Activated CD4-positive, CD25-positive, alpha-beta regulatory T cell treated with anti-CD3 and anti-CD28 coated beads, Interleukin-2, amount 50 U/mL, for 72 hours (primary cell): ENCODE measurements at regions not wholly inside any gene's neighbourhood (a gene's known extent, or its start where the extent isn't known, plus 50 kb on each side); places are given as distances from the start of the nearest gene placed in this dataset.

Experiments
- DNase-seq: peaks from one replicate; pipeline ENCODE4 v3.0.0; 2021

DNA sequence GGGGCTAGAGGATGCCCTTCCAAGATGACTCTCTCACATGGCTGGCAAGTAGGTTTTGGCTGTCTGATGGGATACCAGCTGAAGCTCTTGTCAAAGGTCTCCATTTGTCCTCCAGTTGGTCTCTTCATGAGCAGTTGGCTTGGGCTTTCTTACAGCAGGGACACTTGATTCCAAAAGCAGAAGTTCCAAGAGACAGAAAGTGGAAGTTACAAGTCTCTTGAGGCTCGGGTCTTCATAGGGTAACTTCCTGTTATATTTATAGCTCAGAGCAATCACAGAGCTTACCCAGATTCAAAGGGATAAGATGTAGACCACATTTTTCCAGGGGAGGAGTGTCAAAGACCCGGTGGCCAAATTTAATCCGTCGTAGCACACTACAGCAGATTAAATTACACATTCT is 440.0 kb downstream of the RFC3 start:
- no peak for DNase-seq

DNA sequence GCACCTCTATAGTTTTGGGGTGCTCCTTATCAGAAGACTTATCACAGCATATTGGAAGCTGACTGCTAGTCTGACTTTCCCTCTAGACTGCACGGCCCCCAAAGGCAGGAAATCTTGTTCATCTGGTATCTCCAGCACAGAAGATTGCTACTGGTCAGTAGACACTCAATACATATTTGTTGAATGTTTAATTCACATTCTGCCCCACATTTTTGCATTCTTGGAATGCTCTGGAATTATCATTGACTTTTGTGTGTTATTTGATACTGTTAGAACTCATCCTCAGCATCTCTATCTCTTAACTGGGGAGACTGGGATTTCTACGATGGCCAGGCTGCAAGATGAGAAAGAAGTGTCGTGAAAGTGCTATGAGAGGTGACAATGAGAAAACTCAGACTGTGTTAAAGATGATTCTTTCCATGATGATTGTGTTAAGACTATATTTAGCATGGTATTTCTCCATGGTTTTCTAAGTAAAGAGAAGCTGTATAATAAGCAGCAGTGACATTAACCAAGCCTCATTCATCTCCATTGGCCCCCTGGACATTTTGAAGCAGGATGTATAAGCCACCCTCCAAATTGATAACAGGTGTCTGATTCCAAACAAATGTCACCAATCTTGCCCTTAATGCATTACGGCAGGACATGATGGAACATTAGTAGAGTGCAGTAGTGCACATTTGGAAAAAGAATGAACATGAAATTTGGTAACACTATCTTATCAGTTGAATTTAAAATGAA is 440.9 kb downstream of the RFC3 start:
- DNase-seq: no peak

DNA sequence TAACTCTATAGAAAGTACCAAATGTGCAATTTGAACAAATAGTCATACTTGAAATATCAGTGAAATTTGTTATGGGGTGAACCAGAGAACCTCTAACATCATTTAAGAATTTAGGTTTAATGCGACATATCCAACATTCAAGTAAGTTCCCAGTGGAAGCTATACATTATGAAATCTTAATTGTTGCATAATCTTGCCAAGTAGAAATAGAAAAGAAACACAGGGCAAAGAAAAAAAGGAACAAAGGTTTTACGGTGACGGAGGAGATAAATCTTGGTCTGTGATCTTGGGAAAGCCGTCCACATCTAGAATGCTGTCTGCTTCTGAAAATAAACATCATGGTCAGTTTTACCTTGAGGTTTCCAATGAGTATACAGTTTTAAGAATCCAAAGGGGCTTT is 445.7 kb downstream of the RFC3 start:
- no peak for DNase-seq

DNA sequence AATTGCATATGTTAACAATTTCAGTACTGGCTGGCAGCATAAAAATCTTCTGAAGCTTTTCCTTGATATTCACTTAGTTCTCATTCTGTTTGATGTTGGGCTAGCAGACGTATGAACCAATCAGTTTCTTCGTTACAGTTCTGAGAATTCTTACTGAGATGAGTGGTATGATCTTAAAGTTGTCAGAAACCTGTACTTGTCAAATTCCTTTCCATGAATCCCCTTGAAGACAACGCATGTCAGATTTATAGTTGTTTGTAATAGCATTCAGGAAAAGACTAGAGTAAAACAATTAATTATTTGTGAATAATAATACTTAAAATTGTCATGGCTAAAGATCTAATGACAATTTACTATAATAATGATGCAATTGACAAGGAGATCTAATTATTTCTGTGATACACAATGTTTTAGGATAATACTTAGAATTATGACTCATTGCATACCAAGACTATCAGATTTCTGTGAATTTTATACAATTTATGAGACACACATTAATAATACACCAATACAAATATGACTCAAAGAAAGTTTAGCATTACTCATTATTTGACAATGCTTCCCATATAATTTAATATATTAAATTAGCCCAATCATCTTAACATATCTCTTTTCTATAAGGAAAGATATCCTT is 447.2 kb downstream of the RFC3 start:
- no peak for DNase-seq

DNA sequence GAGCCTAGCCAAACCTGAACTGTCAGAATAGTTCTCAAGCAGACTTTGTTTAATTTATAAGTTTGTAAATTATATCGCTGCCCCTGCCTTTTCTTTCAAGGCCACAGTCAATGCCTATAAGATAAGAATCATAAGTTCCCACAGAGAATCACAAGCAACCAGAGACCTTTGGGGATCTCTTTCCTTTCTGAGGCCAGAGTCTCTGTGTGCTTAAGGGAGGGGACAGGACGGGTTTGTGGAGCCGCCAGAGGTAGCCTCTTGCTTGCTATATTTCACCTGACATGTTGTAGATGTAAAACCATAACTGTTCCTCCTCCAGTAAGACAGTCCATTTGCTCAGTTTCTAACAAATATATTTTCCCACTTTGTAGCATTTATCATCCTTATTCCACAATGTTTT is 458.8 kb downstream of the RFC3 start:
- DNase-seq: no peak

DNA sequence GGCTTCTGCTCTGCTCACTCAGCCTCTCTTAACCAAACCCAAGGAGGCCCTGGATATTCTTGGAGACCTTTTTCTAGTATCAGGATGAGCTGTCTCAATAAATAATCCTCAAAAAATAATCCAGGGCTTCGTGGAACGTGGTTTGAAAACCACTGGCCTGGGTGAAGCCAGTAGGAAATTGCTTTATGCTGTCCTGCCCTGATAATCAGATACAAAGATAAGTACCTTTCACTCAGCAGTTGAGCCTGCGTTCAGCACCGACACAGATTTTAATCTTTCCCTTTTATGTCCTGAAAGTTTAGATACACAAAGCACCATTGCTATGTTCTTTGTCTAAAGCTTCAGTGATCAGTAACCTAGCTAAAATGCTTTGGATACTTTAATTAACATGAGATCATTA is 460.0 kb downstream of the RFC3 start:
- DNase-seq: no peak

DNA sequence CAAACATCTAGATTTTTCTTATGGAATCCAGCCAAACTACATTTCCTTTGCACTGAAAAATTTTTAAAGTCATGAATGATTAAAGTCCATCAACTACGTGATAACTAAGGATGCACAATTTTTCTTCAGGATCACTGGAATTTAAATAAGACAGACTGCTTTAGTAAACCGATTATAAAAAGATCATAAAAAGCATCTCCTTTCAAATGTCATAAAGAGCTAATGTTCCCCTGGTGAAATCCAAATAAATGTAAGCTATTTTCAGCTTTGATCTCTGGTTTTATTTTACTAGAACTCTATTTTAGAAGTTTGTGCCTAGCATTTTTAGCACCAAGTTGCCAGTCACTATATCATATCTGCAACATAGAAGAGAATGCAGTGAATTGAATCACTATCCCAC is 460.8 kb downstream of the RFC3 start:
- no peak for DNase-seq

DNA sequence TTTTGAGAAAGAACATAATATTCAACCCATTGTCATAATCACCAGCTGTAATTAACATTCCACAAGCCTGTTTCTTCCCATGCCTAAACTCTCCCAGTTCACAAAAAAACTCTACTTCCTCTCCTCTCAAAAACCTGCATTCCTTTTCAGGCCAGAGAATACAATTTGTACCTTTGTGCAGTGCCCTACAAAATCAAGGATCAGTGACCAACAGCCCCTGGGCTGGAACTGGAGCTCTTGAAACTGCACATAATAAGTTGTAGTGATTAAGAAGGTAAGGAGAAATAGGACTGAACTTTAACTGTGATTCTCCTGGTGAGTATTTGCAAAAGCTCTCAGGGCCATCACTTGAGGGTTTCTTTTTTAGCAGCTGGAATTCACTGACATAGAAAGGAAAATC is 472.7 kb downstream of the RFC3 start:
- no peak for DNase-seq

DNA sequence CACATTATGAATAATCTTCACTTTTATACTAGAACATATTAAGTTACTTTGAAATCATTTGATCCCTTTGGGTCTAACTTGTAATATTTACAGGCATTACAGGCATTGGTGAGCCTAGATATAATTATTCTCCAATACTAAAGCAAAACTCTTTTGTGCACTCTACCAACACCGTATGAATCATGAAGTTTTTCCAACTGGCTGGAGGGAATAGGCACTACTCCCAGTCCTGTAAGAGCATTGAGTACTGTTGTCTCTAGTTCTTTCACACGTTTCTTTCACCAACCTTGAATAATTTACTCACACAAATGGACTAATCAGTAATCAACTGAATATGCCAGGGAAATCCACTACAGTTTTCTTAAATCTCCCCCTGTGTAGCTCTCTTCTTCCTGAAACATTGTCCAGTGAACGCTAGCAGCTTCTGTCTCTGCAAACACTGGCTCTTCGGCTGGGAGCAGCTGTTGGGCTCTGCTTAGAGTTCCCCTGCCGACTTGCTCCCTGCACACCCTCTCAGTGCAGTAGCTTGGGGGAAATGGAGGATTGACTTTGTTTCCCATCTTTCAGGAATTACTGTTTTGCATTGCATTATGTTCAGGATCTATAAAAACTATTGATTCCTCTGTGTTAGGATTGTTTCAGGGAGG is 476.7 kb downstream of the RFC3 start:
- DNase-seq: no peak

DNA sequence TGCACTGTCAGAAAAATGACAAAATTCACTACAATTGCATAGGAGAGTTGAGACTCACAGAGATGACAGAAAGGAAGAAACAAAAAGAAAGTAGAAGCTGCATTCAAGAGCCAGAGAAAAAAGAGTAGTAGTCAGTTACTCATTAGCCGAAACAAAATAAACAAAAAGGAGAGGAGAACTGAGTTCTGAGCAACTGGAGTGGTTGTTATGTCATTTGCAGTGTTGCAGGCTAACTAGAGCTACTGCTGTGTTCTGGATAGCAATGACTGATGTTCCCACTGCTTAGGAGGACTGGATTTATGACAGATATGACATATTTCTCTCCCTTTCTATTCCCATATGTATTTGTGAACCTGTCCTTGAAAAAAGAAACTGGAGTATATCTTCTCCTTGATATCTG is 482.6 kb downstream of the RFC3 start:
- DNase-seq: no peak

DNA sequence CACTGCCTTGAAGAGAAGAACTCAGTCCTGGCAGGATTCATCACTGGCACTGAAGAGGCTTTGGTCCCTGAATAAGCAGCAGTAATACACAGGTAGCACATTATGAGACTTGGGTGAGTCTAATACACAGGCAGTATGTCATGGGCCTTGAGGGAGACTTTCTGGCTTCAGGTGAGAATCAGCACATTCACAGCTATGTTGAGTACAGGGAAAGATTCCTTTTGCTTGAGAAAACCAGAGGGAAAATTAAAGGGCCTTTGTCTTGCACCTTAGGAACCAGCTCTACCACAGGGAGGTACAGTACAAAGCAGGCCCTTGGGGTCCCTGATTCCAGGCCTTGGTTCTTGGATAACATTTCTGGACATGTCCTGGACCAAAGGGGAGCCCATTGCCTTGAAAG is 484.6 kb downstream of the RFC3 start:
- DNase-seq: no peak

DNA sequence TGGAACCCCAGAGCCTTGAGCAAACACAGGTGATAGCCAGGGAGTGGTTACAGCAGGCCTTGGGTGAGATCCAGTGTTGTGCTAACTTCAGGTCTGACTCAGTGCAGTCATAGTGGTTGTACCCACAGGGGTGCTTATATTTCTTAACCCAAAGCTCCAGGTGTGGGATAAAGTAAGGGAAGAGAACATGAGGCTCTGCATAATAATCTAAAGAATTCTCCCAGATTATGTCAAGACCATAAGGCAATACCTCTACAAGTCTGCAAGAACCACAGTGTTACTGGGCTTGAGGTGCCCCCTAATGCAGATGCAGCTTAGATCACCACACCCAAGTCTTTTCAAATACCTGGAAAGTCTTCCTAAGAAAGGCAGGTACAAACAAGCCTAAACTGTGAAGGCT is 485.4 kb downstream of the RFC3 start:
- DNase-seq: no peak

DNA sequence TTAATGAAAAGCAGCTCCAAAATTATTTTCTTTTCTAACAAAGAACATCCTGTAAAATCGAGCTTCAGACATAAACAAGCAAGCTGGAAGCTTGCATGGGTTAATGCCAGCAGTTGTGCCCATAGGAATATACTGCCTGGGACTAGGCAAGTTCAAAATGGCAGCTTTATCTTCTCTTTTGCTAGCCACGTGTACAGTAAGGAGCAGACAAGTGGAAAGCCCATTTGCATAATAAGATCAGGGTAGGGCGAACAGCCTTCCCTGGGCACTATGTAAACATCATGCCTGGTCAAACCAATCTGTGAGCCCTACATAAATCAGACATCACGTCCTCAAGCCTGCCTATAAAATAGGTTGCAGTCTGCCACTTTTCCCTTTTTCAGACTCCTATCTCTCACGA is 489.7 kb downstream of the RFC3 start:
- no peak for DNase-seq

DNA sequence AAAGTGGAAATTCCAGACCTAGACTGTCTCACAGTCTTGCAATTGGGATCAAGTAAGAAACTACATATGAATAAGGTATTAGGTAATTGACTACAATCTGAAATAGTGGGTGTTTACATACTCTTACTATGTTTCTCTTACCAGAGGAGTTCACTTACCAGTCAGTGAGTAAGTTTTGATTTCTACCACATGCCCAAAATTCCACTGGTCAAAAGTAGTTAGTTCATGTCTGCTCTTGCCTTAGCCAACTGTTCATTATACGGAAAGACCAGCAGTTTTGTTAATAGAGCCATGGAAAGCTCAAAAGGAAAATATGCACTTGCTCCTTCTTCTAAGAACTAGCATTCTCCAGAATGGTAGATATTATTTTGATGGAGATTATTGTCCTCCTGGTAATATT is 490.8 kb downstream of the RFC3 start:
- no peak for DNase-seq

DNA sequence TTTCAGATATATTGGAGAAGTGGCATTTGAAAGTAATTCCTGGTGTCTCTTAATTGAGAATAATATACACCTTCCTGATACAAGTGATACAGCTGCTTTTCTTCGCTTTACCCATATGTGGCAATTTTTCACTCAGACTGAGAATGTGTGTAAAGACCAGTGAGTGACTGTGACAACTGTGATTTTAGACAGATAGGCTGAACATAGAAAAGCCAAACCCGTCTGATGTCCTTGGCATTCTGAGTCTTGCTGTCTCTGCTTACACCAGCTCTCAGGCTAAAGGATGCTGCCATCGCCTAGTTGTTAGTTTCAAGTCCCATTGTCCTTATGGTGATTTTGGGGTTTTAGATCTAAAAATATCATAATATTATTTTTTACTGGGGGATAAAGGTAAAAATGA is 492.6 kb downstream of the RFC3 start:
- DNase-seq: no peak

DNA sequence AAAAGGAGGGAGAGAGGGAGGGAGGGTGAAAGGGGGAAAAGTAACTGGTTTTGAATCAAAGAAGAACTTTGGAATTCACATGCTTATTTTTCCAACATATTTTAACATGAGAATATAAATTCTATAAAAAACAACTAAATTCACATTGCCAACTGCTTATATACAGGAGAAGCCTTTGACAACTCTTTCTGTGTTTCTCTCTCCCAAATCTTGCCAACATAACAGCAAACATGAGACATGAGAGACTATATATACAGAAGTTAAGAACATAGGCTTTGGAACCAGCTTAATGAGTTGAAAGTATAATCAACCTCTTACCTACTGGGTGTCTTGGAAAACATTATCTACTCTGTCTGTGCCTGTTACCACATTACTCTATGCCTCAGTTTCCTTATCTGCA is 493.3 kb downstream of the RFC3 start:
- no peak for DNase-seq

DNA sequence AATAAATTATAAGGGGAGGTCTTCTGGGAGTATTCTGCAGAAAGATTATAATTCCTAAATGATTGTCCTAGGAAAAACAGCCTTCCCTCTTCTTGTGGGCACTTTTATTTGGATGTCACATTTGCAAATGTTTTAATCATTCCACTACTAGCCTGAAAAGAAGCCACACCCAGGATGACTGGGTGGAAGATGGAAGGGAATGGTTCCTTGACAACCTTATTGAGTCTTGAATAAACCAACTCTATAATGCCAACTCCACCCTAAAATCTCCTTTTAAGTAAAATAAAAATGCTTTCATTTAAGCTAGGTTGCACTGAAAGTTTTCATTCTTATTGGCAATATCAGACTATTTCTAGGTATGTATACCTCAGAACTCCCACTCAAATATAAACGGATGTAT is 494.6 kb downstream of the RFC3 start:
- no peak for DNase-seq

DNA sequence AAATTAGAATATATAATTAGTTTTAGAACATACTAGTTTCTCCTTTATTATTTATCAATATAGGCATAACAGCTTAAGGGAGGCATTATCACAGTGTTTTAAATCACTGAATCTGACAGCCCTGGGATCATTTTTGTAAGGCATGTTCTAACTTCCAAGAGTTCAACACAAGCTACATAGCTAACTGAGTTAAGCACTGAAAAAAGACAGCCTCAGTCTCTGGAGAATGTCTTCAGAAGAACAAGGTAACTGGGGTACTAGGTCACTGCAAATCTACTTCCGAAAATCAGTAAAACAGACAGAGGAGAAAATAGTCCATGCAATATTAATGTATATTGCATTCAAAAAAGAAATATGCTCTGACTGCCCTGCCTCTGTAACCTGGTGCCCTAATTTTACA is 502.1 kb downstream of the RFC3 start:
- no peak for DNase-seq

DNA sequence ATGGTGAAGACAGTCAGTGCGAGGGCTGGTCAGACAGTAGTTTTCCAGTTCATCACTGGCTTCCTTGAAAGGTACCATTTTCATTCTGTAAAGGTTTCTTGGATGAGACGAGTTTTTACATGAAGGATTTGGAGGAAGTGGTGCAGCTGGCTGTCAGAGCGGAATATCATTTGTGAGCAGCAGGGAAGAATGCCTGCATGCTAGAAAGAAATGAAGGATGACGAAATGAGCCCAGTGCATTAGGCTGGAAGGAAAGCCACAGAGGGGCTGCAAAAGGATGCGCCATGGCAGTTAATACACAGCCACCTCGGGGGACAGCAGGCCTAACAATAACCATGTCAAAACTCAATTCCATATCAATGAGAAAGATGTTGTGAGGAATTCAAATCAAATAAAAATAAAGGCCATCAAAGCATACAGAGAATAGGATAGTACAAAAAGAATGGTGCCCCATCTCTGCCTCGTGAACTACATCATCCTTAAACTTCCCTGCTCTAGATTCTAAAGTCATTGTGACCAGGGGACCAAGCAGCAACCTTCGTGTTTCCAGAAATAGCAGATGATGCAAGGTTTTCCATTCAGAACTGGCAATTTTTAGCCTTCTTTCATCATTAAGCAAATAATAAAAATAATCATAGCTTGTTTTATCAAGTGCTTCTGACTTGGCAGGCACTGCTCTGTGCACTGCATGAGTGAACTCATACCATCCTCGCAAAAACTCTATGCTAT is 504.2 kb downstream of the RFC3 start:
- no peak for DNase-seq

DNA sequence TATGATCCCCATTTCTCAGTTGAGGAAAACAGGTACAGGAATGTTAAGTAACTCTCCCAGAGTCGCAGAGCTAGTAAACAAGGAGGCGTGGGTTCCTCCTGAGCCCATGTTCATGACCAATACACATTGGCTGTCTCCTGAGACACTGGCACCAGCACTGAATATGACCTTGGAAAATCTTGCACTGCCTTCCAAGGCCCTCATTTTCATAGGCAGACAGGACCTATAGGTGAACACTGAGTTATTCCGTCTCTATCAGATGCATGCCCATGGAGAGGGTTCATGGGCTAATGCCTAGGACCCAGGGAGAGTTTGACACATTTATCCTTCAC is 504.8 kb downstream of the RFC3 start:
- DNase-seq: no peak

DNA sequence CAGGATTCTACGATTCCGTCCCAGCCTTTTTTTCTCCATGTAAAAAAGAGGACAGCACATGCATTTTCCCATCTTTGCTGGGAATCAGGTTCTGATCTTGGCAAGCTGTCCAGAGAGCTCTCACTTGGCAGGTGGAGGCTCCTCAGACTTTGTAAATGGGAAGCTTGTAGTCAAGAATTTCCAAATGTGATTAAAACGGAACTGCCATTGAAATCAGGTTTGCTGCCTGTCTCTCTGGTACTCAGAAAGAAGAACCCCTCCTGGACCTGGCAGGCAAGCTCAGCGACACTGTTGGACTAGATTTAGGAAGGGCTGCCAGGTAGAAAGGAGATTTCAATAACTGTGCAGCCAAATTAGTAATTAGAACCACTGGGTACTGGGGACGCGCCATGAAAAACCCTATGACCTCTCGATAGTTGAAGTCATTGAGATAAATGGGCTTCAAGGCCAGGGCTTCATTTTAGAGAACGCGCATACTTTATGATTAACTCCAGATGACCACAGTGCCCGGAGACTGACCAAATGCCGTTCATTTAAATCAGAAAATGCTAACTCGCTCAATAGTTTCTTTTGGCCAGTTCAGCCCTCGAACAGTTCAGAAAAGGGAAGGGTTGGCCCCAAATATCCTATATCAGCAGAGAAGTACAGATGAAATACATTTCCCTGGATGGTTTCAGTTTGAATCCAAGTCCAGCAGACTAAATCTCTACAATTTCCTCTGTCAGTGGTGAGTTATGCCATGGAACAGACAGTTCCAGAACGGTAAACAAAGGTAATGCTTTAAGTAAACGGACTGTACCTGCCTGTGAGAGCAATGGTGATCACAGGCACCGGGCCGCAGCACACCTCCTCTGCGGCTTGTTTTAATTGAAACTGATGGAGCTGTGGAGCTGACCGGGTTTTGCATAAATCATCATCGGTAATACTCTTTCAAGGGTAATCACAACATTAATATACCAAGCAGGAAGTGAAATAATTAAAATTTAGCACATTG is 517.4 kb downstream of the RFC3 start:
- no peak for DNase-seq

DNA sequence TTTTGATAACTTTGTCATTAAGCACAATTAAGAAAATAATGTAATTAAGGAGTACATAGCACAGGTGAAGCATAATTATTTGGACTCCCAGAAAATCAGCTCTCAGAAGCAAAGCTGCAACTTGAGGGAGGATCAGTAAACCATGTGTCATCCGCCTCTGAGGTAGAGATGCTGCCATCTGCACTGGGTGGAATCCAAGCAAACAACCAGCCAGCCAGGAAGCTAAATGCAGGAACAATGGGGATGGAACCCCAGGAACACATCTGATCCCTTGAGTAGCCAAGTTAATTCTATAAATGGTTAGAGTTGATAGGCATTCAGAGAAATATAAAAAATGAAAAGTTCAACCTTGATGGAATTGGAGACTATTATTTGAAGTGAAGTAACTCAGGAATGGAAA is 520.2 kb downstream of the RFC3 start:
- no peak for DNase-seq

DNA sequence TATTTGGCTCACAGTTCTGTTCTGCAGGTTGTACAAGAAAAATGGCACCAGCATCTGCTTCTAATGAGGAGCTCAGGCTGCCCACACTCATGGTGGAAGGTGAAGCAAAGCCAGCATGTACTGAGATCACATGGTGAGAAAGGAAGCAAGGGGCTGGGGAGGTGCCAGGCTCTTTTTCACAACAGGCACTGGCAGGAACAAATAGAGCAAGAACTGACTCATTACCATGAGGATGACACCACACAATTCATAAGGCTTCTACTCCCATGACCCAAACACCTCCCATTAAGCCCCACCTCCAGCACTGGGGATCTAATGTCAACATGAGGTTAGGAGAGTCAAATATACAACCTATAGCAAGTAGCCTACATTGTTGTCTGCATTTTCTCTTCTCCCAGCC is 522.6 kb downstream of the RFC3 start:
- no peak for DNase-seq
